ENCODE measurements at regions not wholly inside any gene's neighbourhood (a gene's known extent, or its start where the extent isn't known, plus 50 kb on each side); places are given as distances from the start of the nearest gene placed in this dataset.

DNA sequence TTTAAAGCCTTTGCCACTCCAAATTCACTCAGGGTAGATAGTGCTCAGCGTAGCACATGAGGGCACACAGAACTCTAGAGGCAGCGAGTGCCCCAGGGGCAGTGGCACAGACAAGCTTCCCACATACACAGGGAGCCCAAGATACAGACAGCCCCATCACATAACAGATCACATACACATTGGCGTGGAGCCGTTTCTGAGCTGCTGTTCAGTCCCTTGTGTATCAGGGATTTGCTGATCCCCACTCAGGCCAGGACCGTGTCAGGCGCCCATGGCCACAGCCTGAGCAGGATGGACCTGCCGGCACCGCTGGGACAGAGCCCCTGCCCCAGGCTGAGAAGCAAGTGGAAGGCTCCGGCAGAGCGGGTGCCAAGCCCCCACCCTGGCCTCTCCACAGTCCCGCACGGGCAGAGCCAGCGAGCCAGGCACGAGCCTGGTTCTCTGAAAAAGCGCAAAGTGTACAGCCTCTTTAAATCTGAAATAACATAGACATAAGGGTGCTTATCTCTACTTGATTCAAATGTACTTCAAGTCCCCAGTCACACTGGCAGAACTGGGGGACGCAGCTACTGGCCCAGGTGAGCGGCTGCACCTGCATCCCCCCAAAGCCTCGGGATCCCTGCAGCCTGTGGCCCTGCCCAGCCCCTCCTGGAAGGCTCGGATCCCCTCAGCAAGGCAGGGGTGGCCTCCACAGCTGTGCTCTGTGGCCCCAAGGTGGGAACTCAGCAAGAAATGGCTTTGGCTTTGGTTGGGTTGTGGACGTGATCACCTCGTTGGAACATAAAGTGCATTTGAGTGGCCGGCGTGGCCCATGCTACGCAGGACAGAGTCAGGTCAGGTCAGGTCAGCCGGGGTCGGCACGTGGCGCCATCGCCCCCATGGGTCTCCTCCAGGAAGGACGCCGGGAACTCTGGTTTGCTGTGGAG is 231.3 kb downstream of the ERMARD start:
- ATAC-seq (no peak), DNase-seq (ENCODE audit: low spot score) (no peak)
- H3K4me3 ChIP-seq, result no peak overlapping the region
- no peaks in the 10 kb centered on the region for H3K27me3 Mint-ChIP-seq (ENCODE audit: insufficient read depth, low read depth, poor library complexity)
- H3K27me3 ChIP-seq (ENCODE audit: insufficient read depth), result no peaks in the 10 kb centered on the region
- no peak overlapping the region for H3K27ac ChIP-seq (ENCODE audit: low read depth)
- no peaks in the 10 kb centered on the region for H3K36me3 ChIP-seq (ENCODE audit: insufficient read depth)
- H4K20me1 ChIP-seq (replicated peaks; ENCODE audit: insufficient read depth), result no peaks in the 10 kb centered on the region
- H3K4me1 Mint-ChIP-seq, result peaks cover 3% of the 10 kb centered on the region; the same call in 1 of the 3 replicates
- H3K4me2 ChIP-seq, result no peak overlapping the region
- H3K9me2 ChIP-seq (ENCODE audit: insufficient read depth), result no peaks in the 10 kb centered on the region
- H3F3A ChIP-seq (replicated peaks; ENCODE audit: low read depth), result no peaks in the 10 kb centered on the region
- TF ChIP-seq, protein P1, sequence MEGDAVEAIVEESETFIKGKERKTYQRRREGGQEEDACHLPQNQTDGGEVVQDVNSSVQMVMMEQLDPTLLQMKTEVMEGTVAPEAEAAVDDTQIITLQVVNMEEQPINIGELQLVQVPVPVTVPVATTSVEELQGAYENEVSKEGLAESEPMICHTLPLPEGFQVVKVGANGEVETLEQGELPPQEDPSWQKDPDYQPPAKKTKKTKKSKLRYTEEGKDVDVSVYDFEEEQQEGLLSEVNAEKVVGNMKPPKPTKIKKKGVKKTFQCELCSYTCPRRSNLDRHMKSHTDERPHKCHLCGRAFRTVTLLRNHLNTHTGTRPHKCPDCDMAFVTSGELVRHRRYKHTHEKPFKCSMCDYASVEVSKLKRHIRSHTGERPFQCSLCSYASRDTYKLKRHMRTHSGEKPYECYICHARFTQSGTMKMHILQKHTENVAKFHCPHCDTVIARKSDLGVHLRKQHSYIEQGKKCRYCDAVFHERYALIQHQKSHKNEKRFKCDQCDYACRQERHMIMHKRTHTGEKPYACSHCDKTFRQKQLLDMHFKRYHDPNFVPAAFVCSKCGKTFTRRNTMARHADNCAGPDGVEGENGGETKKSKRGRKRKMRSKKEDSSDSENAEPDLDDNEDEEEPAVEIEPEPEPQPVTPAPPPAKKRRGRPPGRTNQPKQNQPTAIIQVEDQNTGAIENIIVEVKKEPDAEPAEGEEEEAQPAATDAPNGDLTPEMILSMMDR (conservative IDR thresholded peaks at IDR 0.05; ENCODE audit: low read depth in 2 of 2), result 0 out of 4 replicates have a peak, but pooled peaks of 1 of the 2 experiments have one; percentile 10
- TF ChIP-seq EZH2phosphoT487 (IDR thresholded peaks at IDR 0.05; ENCODE audit: unreplicated experiment), result no peak
- no peak overlapping the region for H3K27ac Mint-ChIP-seq
- H3K4me1 ChIP-seq (ENCODE audit: insufficient read depth), result no peaks in the 10 kb centered on the region
- no peaks in the 10 kb centered on the region for H3K36me3 Mint-ChIP-seq (ENCODE audit: low read depth)
- H2AFZ ChIP-seq, result no peak overlapping the region
- H3K4me3 Mint-ChIP-seq, result no peak overlapping the region
- no peaks in the 10 kb centered on the region for H3K79me2 ChIP-seq (replicated peaks; ENCODE audit: insufficient read depth)
- peaks cover 3% of the 10 kb centered on the region; the same call in 1 of the 3 replicates for H3K9me3 Mint-ChIP-seq

DNA sequence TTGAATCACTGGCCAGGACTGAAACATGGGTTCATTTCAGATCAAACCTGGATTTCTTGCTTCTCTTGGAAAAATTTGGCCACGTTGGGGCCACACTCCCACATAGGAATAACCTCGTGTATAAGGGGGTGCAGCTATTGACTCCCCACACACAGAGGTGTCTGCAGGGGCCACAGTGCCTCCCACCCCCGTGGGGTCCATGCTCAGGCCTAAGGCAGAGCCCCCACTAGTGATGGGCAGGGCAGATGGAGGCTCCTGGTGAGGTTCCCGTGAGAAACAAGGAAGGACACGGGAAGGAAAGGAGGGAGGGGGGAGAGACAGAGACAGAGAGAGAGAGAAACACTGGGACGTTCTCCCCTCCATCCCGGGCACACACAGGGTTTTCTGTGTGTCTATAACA is 230.5 kb downstream of the ERMARD start:
- peaks cover 3% of the 10 kb centered on the region for H3K27me3 Mint-ChIP-seq (ENCODE audit: insufficient read depth, low read depth, poor library complexity)
- Histone ChIP-seq H3K36me3 (ENCODE audit: insufficient read depth) (no peaks in the 10 kb centered on the region), H3K79me2 (replicated peaks; ENCODE audit: insufficient read depth) (no peaks in the 10 kb centered on the region), H3K4me2 (no peak overlapping the region), H3K9me2 (ENCODE audit: insufficient read depth) (no peaks in the 10 kb centered on the region), H3K4me3 (no peak overlapping the region), H2AFZ (no peak overlapping the region), H3K4me1 (ENCODE audit: insufficient read depth) (no peaks in the 10 kb centered on the region), H3K27ac (ENCODE audit: low read depth) (no peak overlapping the region), H3F3A (replicated peaks; ENCODE audit: low read depth) (no peaks in the 10 kb centered on the region), H3K27me3 (ENCODE audit: insufficient read depth) (no peaks in the 10 kb centered on the region), H4K20me1 (replicated peaks; ENCODE audit: insufficient read depth) (no peaks in the 10 kb centered on the region)
- H3K36me3 Mint-ChIP-seq (ENCODE audit: low read depth), result no peaks in the 10 kb centered on the region
- peaks cover 3% of the 10 kb centered on the region; the same call in 1 of the 3 replicates for H3K4me1 Mint-ChIP-seq
- DNase-seq (ENCODE audit: low spot score) (no peak), ATAC-seq (no peak)
- no peak overlapping the region for H3K27ac Mint-ChIP-seq
- H3K4me3 Mint-ChIP-seq, result no peak overlapping the region
- H3K9me3 Mint-ChIP-seq, result peaks cover 3% of the 10 kb centered on the region; the same call in 1 of the 3 replicates
- TF ChIP-seq STAT1 (IDR thresholded peaks at IDR 0.05; ENCODE audit: unreplicated experiment) (no peak), CREB1 (CRISPR knock-in tag; IDR thresholded peaks at IDR 0.05; ENCODE audit: low read depth) (no peak), EZH2 (IDR thresholded peaks at IDR 0.05; ENCODE audit: low read depth, unreplicated experiment) (no peak), ZNF331 (CRISPR knock-in tag; IDR thresholded peaks at IDR 0.05; ENCODE audit: low read depth) (no peak), POLR2AphosphoS5 (IDR thresholded peaks at IDR 0.05; ENCODE audit: low read depth) (no peak), EZH2phosphoT487 (IDR thresholded peaks at IDR 0.05; ENCODE audit: unreplicated experiment) (no peak)
- TF ChIP-seq, protein P2, sequence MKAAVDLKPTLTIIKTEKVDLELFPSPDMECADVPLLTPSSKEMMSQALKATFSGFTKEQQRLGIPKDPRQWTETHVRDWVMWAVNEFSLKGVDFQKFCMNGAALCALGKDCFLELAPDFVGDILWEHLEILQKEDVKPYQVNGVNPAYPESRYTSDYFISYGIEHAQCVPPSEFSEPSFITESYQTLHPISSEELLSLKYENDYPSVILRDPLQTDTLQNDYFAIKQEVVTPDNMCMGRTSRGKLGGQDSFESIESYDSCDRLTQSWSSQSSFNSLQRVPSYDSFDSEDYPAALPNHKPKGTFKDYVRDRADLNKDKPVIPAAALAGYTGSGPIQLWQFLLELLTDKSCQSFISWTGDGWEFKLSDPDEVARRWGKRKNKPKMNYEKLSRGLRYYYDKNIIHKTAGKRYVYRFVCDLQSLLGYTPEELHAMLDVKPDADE (IDR thresholded peaks at IDR 0.05), result no peak
- TF ChIP-seq, protein P3, sequence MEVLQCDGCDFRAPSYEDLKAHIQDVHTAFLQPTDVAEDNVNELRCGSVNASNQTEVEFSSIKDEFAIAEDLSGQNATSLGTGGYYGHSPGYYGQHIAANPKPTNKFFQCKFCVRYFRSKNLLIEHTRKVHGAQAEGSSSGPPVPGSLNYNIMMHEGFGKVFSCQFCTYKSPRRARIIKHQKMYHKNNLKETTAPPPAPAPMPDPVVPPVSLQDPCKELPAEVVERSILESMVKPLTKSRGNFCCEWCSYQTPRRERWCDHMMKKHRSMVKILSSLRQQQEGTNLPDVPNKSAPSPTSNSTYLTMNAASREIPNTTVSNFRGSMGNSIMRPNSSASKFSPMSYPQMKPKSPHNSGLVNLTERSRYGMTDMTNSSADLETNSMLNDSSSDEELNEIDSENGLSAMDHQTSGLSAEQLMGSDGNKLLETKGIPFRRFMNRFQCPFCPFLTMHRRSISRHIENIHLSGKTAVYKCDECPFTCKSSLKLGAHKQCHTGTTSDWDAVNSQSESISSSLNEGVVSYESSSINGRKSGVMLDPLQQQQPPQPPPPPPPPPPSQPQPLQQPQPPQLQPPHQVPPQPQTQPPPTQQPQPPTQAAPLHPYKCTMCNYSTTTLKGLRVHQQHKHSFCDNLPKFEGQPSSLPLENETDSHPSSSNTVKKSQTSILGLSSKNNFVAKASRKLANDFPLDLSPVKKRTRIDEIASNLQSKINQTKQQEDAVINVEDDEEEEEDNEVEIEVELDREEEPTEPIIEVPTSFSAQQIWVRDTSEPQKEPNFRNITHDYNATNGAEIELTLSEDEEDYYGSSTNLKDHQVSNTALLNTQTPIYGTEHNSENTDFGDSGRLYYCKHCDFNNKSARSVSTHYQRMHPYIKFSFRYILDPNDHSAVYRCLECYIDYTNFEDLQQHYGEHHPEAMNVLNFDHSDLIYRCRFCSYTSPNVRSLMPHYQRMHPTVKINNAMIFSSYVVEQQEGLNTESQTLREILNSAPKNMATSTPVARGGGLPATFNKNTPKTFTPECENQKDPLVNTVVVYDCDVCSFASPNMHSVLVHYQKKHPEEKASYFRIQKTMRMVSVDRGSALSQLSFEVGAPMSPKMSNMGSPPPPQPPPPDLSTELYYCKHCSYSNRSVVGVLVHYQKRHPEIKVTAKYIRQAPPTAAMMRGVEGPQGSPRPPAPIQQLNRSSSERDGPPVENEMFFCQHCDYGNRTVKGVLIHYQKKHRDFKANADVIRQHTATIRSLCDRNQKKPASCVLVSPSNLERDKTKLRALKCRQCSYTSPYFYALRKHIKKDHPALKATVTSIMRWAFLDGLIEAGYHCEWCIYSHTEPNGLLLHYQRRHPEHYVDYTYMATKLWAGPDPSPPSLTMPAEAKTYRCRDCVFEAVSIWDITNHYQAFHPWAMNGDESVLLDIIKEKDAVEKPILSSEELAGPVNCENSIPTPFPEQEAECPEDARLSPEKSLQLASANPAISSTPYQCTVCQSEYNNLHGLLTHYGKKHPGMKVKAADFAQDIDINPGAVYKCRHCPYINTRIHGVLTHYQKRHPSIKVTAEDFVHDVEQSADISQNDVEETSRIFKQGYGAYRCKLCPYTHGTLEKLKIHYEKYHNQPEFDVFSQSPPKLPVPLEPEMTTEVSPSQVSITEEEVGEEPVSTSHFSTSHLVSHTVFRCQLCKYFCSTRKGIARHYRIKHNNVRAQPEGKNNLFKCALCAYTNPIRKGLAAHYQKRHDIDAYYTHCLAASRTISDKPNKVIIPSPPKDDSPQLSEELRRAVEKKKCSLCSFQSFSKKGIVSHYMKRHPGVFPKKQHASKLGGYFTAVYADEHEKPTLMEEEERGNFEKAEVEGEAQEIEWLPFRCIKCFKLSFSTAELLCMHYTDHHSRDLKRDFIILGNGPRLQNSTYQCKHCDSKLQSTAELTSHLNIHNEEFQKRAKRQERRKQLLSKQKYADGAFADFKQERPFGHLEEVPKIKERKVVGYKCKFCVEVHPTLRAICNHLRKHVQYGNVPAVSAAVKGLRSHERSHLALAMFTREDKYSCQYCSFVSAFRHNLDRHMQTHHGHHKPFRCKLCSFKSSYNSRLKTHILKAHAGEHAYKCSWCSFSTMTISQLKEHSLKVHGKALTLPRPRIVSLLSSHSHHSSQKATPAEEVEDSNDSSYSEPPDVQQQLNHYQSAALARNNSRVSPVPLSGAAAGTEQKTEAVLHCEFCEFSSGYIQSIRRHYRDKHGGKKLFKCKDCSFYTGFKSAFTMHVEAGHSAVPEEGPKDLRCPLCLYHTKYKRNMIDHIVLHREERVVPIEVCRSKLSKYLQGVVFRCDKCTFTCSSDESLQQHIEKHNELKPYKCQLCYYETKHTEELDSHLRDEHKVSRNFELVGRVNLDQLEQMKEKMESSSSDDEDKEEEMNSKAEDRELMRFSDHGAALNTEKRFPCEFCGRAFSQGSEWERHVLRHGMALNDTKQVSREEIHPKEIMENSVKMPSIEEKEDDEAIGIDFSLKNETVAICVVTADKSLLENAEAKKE (CRISPR knock-in tag; IDR thresholded peaks at IDR 0.05), result no peak

All from GM23338 (cell line).